WI38 (cell line): ENCODE measurements at regions not wholly inside any gene's neighbourhood (a gene's known extent, or its start where the extent isn't known, plus 50 kb on each side); places are given as distances from the start of the nearest gene placed in this dataset.

Source experiments
- H3K4me3 ChIP-seq: 2 replicates; pipeline ENCODE4 v1.5.1; 2011; ENCODE audit warnings: low read depth, mild to moderate bottlenecking, control low read depth, low read length
- TF ChIP-seq, protein P1 (sequence below): IDR thresholded peaks from 2 replicates; pipeline ENCODE4 v1.5.1; 2012; ENCODE audit warnings: low read depth, mild to moderate bottlenecking, control low read depth, low read length

DNA sequence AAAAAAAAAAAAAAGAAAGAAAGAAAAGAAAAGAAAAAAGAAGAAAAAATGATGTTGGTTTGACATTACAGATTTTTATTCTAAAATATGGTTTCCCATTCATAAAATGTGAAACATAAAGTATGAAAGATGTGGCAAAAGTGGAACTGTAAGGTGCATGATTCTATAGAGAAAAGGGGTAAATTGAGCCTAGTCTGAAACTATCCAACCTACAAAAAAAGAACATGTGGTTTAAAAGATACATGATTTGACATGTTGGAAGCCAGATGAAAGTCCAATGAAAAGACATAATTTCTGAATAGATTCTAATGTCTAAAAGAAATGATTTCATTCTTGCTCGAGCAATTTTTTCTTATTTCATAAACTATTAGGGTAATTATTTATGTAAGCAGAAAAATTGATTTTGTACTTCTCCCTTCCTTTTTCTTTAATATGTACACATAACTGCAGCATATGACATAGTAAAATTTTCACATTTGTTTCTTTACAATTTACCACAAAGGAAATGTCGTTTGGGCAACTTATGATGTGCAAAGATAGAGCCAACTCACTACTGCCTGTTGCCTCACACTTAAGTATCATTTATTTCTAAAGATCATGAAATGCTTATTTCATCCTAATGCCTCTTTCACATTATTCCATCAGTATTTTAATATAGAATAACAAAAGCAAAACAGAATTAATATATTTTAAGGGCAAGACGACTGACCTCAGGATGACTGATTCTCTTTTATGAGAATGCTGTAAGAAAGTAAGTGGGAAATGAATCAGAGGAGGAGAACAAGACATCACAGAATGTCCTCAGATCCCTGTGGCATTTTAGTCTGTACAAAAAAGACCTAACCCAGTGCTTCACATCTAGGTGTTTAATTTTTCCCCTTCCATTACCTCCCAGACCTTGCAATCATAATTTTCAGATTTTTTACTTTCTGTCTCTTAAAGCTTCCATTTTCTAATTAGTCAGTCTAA, 165.8 kb upstream of the HMCN1 start:
- TF ChIP-seq, protein P1, sequence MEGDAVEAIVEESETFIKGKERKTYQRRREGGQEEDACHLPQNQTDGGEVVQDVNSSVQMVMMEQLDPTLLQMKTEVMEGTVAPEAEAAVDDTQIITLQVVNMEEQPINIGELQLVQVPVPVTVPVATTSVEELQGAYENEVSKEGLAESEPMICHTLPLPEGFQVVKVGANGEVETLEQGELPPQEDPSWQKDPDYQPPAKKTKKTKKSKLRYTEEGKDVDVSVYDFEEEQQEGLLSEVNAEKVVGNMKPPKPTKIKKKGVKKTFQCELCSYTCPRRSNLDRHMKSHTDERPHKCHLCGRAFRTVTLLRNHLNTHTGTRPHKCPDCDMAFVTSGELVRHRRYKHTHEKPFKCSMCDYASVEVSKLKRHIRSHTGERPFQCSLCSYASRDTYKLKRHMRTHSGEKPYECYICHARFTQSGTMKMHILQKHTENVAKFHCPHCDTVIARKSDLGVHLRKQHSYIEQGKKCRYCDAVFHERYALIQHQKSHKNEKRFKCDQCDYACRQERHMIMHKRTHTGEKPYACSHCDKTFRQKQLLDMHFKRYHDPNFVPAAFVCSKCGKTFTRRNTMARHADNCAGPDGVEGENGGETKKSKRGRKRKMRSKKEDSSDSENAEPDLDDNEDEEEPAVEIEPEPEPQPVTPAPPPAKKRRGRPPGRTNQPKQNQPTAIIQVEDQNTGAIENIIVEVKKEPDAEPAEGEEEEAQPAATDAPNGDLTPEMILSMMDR = no peak
- H3K4me3 ChIP-seq = no peak overlapping the region

DNA sequence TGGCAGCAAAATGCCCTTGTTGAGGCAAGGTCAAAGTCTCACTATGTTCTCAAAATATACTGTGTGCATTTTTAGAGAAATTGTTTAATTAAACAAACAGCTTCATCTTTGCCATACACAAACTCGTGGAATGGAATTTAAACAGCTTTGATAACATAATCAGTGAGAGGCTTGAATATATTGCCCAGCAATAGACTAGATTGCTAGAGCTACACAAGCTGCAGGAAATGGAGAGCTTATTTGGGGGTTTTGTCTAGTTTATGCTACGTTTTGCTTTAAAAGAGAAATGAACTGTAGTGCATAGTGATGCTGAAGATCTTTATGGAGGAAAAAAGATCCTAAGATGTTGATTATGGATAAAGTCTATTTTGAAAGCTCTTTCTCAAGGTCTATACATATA, 166.8 kb upstream of the HMCN1 start:
- H3K4me3 ChIP-seq = no peak overlapping the region
- TF ChIP-seq, protein P1 = no peak

GRCh38 chr1:185566995-185567394, 167.2 kb upstream of the HMCN1 start:
- TF ChIP-seq, protein P1 = no peak
- no peak overlapping the region for H3K4me3 ChIP-seq

GRCh38 chr1:185565302-185565701, 168.9 kb upstream of the HMCN1 start:
- TF ChIP-seq, protein P1 = no peak
- no peak overlapping the region for H3K4me3 ChIP-seq

DNA sequence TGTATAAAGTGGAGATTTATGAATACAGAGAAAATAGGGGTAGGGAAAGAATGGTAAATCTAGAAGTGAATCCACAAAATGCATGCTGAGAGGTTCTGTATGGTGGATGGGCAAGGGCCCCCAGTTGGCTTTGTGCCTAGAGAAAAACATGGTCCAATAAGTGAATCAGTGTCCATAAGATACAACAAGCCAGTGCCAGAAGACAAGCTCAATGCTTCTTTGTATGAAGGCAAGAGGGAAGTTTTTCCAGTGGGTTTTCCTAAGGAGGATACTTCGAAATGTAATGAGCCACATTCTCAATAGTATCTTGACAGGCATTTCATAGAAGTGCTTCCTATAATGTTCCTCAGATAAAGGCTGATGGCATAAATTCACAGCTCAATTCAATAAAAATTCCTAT, 169.4 kb upstream of the HMCN1 start:
- no peak overlapping the region for H3K4me3 ChIP-seq
- TF ChIP-seq, protein P1 = no peak

DNA sequence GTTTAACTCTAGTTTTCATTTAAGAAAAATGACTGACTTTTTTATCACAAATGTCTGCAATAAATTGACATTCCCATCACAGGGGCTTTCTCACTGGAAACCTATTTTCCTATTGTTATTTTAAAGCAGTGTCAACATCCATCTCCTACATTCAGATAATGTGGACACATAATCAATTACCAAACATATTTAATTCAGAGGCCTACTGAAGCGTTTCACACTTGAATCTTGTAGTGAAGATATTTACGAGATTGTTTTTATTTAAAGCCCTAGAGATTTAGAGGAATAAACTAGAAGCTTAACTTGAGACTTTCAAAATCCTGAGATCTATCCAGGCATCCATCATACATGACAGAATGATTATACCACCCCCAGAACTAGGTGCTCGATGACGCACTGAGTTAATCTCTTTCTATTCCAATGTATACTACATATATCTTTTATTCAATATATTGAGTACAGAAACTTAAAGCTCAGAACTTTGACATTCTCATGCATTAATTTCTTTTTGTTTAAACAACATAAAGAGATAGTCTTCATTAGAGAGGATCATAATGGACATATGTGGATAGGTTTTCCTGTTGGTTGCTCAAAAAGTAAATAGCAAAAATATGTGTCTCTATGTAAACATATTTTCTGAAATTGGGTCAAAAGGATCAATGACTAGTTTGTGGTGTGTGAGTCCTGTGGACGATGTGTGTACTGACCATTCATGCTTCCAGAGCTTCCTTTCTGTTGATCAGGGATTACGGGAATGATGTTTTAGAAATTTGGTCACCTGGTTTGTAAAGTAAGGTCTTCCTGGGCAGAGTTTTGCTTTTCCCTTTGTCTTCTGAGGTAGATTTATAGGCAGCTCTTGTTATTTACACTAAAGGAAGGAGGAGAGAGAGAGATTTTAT, 171.5 kb upstream of the HMCN1 start:
- H3K4me3 ChIP-seq = no peak overlapping the region

More for the DNA sequence above, 171.5 kb upstream of the HMCN1 start:
- TF ChIP-seq, protein P1 = no peak
